ENCODE measurements at regions not wholly inside any gene's neighbourhood (a gene's known extent, or its start where the extent isn't known, plus 50 kb on each side); places are given as distances from the start of the nearest gene placed in this dataset.

GRCh38 chr3:181432992-181433391 is 278.7 kb upstream of the SOX2 start:
- H3K36me3 ChIP-seq (ENCODE audit: control insufficient read depth in 4 of 4, insufficient read depth in 3 of 4, low read depth in 1 of 4, low read length in 3 of 4): no peaks in the 10 kb centered on the region
- no peak overlapping the region for H3K4me3 ChIP-seq (ENCODE audit: low read depth in 1 of 3, low read length in 3 of 3)
- no peak overlapping the region for H3K27ac ChIP-seq (ENCODE audit: low read depth in 1 of 2, low read length in 2 of 2)
- H3K9ac ChIP-seq (ENCODE audit: low read depth in 1 of 2, low read length in 2 of 2): no peak overlapping the region
- no peak for TF ChIP-seq HNF4A (conservative IDR thresholded peaks at IDR 0.05)
- TF ChIP-seq HNF4G (IDR thresholded peaks at IDR 0.05): no peak
- TF ChIP-seq RAD21 (IDR thresholded peaks at IDR 0.05): no peak
- TF ChIP-seq FOXA2 (IDR thresholded peaks at IDR 0.05): no peak
- no peak for TF ChIP-seq YY1 (IDR thresholded peaks at IDR 0.05)
- no peak for TF ChIP-seq MAX (IDR thresholded peaks at IDR 0.05)
- TF ChIP-seq ZBTB33 (IDR thresholded peaks at IDR 0.05): no peak
- no peak for TF ChIP-seq REST (IDR thresholded peaks at IDR 0.05)
- WGBS: 78% methylated on average over 4 of the region's 4 CpGs
- no peaks in the 10 kb centered on the region for H3K27me3 ChIP-seq (ENCODE audit: control insufficient read depth in 4 of 4, insufficient read depth in 4 of 4, low read length in 3 of 4)
- no peaks in the 10 kb centered on the region for H3K9me3 ChIP-seq (ENCODE audit: control insufficient read depth in 4 of 4, low read length in 3 of 4)
- no peaks in the 10 kb centered on the region for H3K4me1 ChIP-seq (ENCODE audit: control insufficient read depth in 4 of 4, insufficient read depth in 4 of 4, low read length in 3 of 4)
- no peak for DNase-seq (ENCODE audit: low spot score)

GRCh38 chr3:181431748-181432147 is 280.0 kb upstream of the SOX2 start:
- Histone ChIP-seq H3K9ac (ENCODE audit: low read depth in 1 of 2, low read length in 2 of 2) (no peak overlapping the region), H3K27me3 (ENCODE audit: control insufficient read depth in 4 of 4, insufficient read depth in 4 of 4, low read length in 3 of 4) (no peaks in the 10 kb centered on the region), H3K27ac (ENCODE audit: low read depth in 1 of 2, low read length in 2 of 2) (no peak overlapping the region), H3K4me1 (ENCODE audit: control insufficient read depth in 4 of 4, insufficient read depth in 4 of 4, low read length in 3 of 4) (no peaks in the 10 kb centered on the region), H3K4me3 (ENCODE audit: low read depth in 1 of 3, low read length in 3 of 3) (no peak overlapping the region), H3K9me3 (ENCODE audit: control insufficient read depth in 4 of 4, low read length in 3 of 4) (no peaks in the 10 kb centered on the region), H3K36me3 (ENCODE audit: control insufficient read depth in 4 of 4, insufficient read depth in 3 of 4, low read depth in 1 of 4, low read length in 3 of 4) (no peaks in the 10 kb centered on the region)
- no peak for TF ChIP-seq FOXA1 (IDR thresholded peaks at IDR 0.05)
- TF ChIP-seq EGR1 (IDR thresholded peaks at IDR 0.05; ENCODE audit: low read depth in 2 of 2): no peak
- TF ChIP-seq YY1 (IDR thresholded peaks at IDR 0.05): no peak
- no peak for TF ChIP-seq GABPA (IDR thresholded peaks at IDR 0.05 in 1 of 2, conservative IDR thresholded peaks at IDR 0.05 in 1 of 2)
- no peak for TF ChIP-seq SP1 (IDR thresholded peaks at IDR 0.05)
- no peak for TF ChIP-seq ATF3 (IDR thresholded peaks at IDR 0.05)
- TF ChIP-seq FOXA2 (IDR thresholded peaks at IDR 0.05): no peak
- no peak for TF ChIP-seq TAF1 (conservative IDR thresholded peaks at IDR 0.05)
- no peak for TF ChIP-seq CTCF (IDR thresholded peaks at IDR 0.05; ENCODE audit: low read depth, low read length, missing input control)
- TF ChIP-seq MAX (IDR thresholded peaks at IDR 0.05): no peak
- no peak for TF ChIP-seq RXRA (IDR thresholded peaks at IDR 0.05)
- TF ChIP-seq HNF4G (IDR thresholded peaks at IDR 0.05): no peak
- no peak for TF ChIP-seq NR2F2 (IDR thresholded peaks at IDR 0.05)
- TF ChIP-seq HNF4A (conservative IDR thresholded peaks at IDR 0.05): no peak
- no peak for DNase-seq (ENCODE audit: low spot score)
- 75% methylated on average over 4 of the region's 4 CpGs for WGBS
